H9 (cell line): ENCODE measurements at regions not wholly inside any gene's neighbourhood (a gene's known extent, or its start where the extent isn't known, plus 50 kb on each side); places are given as distances from the start of the nearest gene placed in this dataset.
A peak's percentile ranks its signal among the peaks of the same experiment; 100 is the strongest.

Experiments used
- DNase-seq: peaks from one replicate; pipeline ENCODE4 v3.0.0-alpha.2; 2017
- H2AFZ ChIP-seq: one replicate; pipeline ENCODE4 v1.6.1; 2013; ENCODE audit warnings: mild to moderate bottlenecking, low read length, control low read depth, moderate library complexity
- H2AK5ac ChIP-seq: 2 replicates; pipeline ENCODE4 v1.6.1; 2013; ENCODE audit warnings: low read length, control low read depth, mixed read lengths; ENCODE audit not compliant: insufficient read length
- H2BK120ac ChIP-seq: one replicate; pipeline ENCODE4 v1.6.1; 2013; ENCODE audit warnings: low read depth, mild to moderate bottlenecking, low read length, control low read depth, inconsistent platforms; ENCODE audit not compliant: poor library complexity, severe bottlenecking
- H2BK12ac ChIP-seq: 2 replicates; pipeline ENCODE4 v1.6.1; 2013; ENCODE audit warnings: low read length, control low read depth, mixed read lengths, low read depth; ENCODE audit not compliant: insufficient read length
- H2BK15ac ChIP-seq: 2 replicates; pipeline ENCODE4 v1.6.1; 2013; ENCODE audit warnings: low read depth, low read length, control low read depth
- H2BK20ac ChIP-seq: one replicate; pipeline ENCODE4 v1.6.1; 2013; ENCODE audit warnings: low read depth, mild to moderate bottlenecking, low read length, control low read depth, inconsistent platforms; ENCODE audit not compliant: poor library complexity, severe bottlenecking
- H2BK5ac ChIP-seq: 2 replicates; pipeline ENCODE4 v1.6.1; 2013; ENCODE audit warnings: low read length, control low read depth, mixed read lengths; ENCODE audit not compliant: insufficient read length
- H3K14ac ChIP-seq: 2 replicates; pipeline ENCODE4 v1.6.1; 2013; ENCODE audit warnings: low read length, control low read depth; ENCODE audit not compliant: insufficient read depth
- H3K18ac ChIP-seq: 2 replicates; pipeline ENCODE4 v1.6.1; 2013; ENCODE audit warnings: low read depth, mild to moderate bottlenecking, mixed read lengths, low read length, control low read depth; ENCODE audit not compliant: insufficient read length
- H3K23ac ChIP-seq: 2 replicates; pipeline ENCODE4 v1.6.1; 2013; ENCODE audit warnings: low read length, control low read depth, mixed read lengths, low read depth; ENCODE audit not compliant: insufficient read length
- H3K23me2 ChIP-seq: 2 replicates; pipeline ENCODE4 v1.6.1; 2013; ENCODE audit warnings: low read depth, mild to moderate bottlenecking, mixed read lengths, low read length, control low read depth; ENCODE audit not compliant: insufficient read length, poor library complexity, severe bottlenecking
- H3K27ac ChIP-seq: 2 replicates; pipeline ENCODE4 v1.5.1; 2013; ENCODE audit warnings: low read length, control low read depth, mixed read lengths, low read depth; ENCODE audit not compliant: insufficient read length
- H3K27me3 ChIP-seq: 2 replicates; pipeline ENCODE4 v1.6.1; 2013; ENCODE audit warnings: low read length, control low read depth, inconsistent platforms; ENCODE audit not compliant: insufficient read depth
- H3K4ac ChIP-seq: 2 replicates; pipeline ENCODE4 v1.6.1; 2013; ENCODE audit warnings: low read depth, mild to moderate bottlenecking, control low read depth, inconsistent platforms, low read length, moderate library complexity
- H3K4me1 ChIP-seq: 2 replicates; pipeline ENCODE4 v1.6.1; 2013; ENCODE audit warnings: low read length, control low read depth, inconsistent platforms; ENCODE audit not compliant: insufficient read depth
- H3K4me2 ChIP-seq: 2 replicates; pipeline ENCODE4 v1.6.1; 2013; ENCODE audit warnings: low read length, control low read depth, mixed read lengths; ENCODE audit not compliant: insufficient read length, insufficient read depth
- H3K56ac ChIP-seq: 2 replicates; pipeline ENCODE4 v1.6.1; 2013; ENCODE audit warnings: low read depth, mild to moderate bottlenecking, mixed read lengths, low read length, control low read depth; ENCODE audit not compliant: insufficient read length
- H3K79me1 ChIP-seq: 2 replicates; pipeline ENCODE4 v1.6.1; 2013; ENCODE audit warnings: low read depth, mild to moderate bottlenecking, moderate library complexity, low read length, control low read depth, inconsistent platforms; ENCODE audit not compliant: insufficient read depth, poor library complexity, severe bottlenecking
- H3K79me2 ChIP-seq: 2 replicates; pipeline ENCODE4 v1.6.1; 2013; ENCODE audit warnings: low read length, control low read depth, inconsistent platforms; ENCODE audit not compliant: insufficient read depth
- H3K9ac ChIP-seq: 2 replicates; pipeline ENCODE4 v1.6.1; 2013; ENCODE audit warnings: low read length, control low read depth, mixed read lengths; ENCODE audit not compliant: insufficient read length; ENCODE audit errors: extremely low read depth
- H3K9me3 ChIP-seq: one replicate; pipeline ENCODE4 v1.6.1; 2013; ENCODE audit warnings: low read depth, low read length, inconsistent platforms; ENCODE audit not compliant: control insufficient read depth
- H3T11ph ChIP-seq: one replicate; pipeline ENCODE4 v1.6.1; 2013; ENCODE audit warnings: mild to moderate bottlenecking, low read length, control low read depth, inconsistent platforms
- H4K20me1 ChIP-seq: one replicate; pipeline ENCODE4 v1.6.1; 2013; ENCODE audit not compliant: control insufficient read depth, insufficient read length, insufficient read depth
- H4K5ac ChIP-seq: 2 replicates; pipeline ENCODE4 v1.6.1; 2013; ENCODE audit warnings: low read depth, mild to moderate bottlenecking, mixed read lengths, low read length, control low read depth; ENCODE audit not compliant: insufficient read length
- H4K8ac ChIP-seq: replicated peaks from 2 replicates; pipeline ENCODE4 v1.6.1; 2013; ENCODE audit warnings: low read length, control low read depth, mixed read lengths, low read depth; ENCODE audit not compliant: insufficient read length
- H4K91ac ChIP-seq: 2 replicates; pipeline ENCODE4 v1.6.1; 2013; ENCODE audit warnings: low read depth, mild to moderate bottlenecking, moderate library complexity, mixed read lengths, low read length, control low read depth; ENCODE audit not compliant: insufficient read length
- H3K27ac Mint-ChIP-seq, 3 experiments: 2 replicates in 2 of 3; 3 replicates in 1 of 3; pipeline ENCODE4 v1.8.0; 2020 to 2021; ENCODE audit warnings: mixed read lengths in 3 of 3, mild to moderate bottlenecking in 1 of 3, moderate library complexity in 1 of 3
- H3K27me3 Mint-ChIP-seq: 2 replicates; pipeline ENCODE4 v1.8.0; 2021; ENCODE audit warnings: low read depth, mild to moderate bottlenecking, moderate library complexity, mixed read lengths
- H3K36me3 Mint-ChIP-seq, 3 experiments: 2 replicates in 2 of 3; 3 replicates in 1 of 3; pipeline ENCODE4 v1.8.0; 2020 to 2021; ENCODE audit warnings: low read depth in 3 of 3, mixed read lengths in 3 of 3; ENCODE audit not compliant: insufficient read depth in 1 of 3
- H3K4me1 Mint-ChIP-seq, 2 experiments: 2 replicates each; pipeline ENCODE4 v1.8.0; 2020; ENCODE audit warnings: mixed read lengths in 2 of 2
- H3K4me3 Mint-ChIP-seq, 2 experiments: 2 replicates in 1 of 2; 3 replicates in 1 of 2; pipeline ENCODE4 v1.8.0; 2020 to 2021; ENCODE audit warnings: mild to moderate bottlenecking in 2 of 2, mixed read lengths in 2 of 2, moderate library complexity in 1 of 2
- H3K9me3 Mint-ChIP-seq, 2 experiments: 2 replicates in 1 of 2; 3 replicates in 1 of 2; pipeline ENCODE4 v1.8.0; 2020; ENCODE audit warnings: mild to moderate bottlenecking in 2 of 2, mixed read lengths in 2 of 2, moderate library complexity in 1 of 2
- CTCF ChIP-seq: fragments of 200-600 bp; sonication (generic); conservative IDR thresholded peaks from 3 replicates; pipeline ENCODE4 v1.8.0; 2021; ENCODE audit warnings: antibody characterized with exemption, mild to moderate bottlenecking
- WGBS: extraction: QIAGEN DNeasy Blood & Tissue Kit; methylation state at CpG from one replicate; pipeline ENCODE4 v1.1.7; 2013; ENCODE audit warnings: missing lambda C conversion rate, low lambda C conversion rate, mixed read lengths; ENCODE audit not compliant: insufficient read length; ENCODE audit errors: extremely low coverage; 5-methylcytosine and 5-hydroxymethylcytosine counted together

- H2BK5ac ChIP-seq, result no peak overlapping the region
- H3K4me3 Mint-ChIP-seq, result peak overlapping the region in 1 of 2 experiments; percentile 3; a peak in 1 of 5 replicates
- no peak overlapping the region for H3K9ac ChIP-seq
- H2AK5ac ChIP-seq, result no peak overlapping the region
- H3K27me3 ChIP-seq, result no peaks in the 10 kb centered on the region
- H3K4me1 Mint-ChIP-seq, result peaks cover 45 to 49% of the 10 kb centered on the region in 2 experiments
- no peak overlapping the region for H3K56ac ChIP-seq
- no peak overlapping the region for H2AFZ ChIP-seq
- no peak overlapping the region for H2BK120ac ChIP-seq
- H2BK15ac ChIP-seq, result no peak overlapping the region
- peaks cover 6 to 13% (median 8%) of the 10 kb centered on the region in 3 experiments for H3K36me3 Mint-ChIP-seq
- no peaks in the 10 kb centered on the region for H4K20me1 ChIP-seq
- no peak overlapping the region for H4K91ac ChIP-seq
- H2BK20ac ChIP-seq, result no peak overlapping the region
- no peaks in the 10 kb centered on the region for H3K79me1 ChIP-seq
- no CpG with 5 or more reads among the region's 1 CpG for WGBS
- H3K9me3 Mint-ChIP-seq, result peaks cover 8 to 9% of the 10 kb centered on the region in 2 experiments
- H3K27me3 Mint-ChIP-seq, result peaks cover 1% of the 10 kb centered on the region; the same call in 1 of the 2 replicates
- H3K27ac Mint-ChIP-seq, result peak overlapping the region; percentile 10 to 99 (median 98); a peak in 6 of 7 replicates
- TF ChIP-seq CTCF, result no peak
- H3K27ac ChIP-seq, result no peak overlapping the region
- no peaks in the 10 kb centered on the region for H3K23me2 ChIP-seq
- H4K5ac ChIP-seq, result no peak overlapping the region
- no peaks in the 10 kb centered on the region for H3K79me2 ChIP-seq
- peaks cover 5% of the 10 kb centered on the region for H3K9me3 ChIP-seq
- no peak overlapping the region for H3K4me2 ChIP-seq
- no peak overlapping the region for H4K8ac ChIP-seq
- DNase-seq, result no peak
- H3K4me1 ChIP-seq, result peaks cover 16% of the 10 kb centered on the region; the same call in 1 of the 2 replicates
- H3K23ac ChIP-seq, result no peak overlapping the region
- no peak overlapping the region for H3K4ac ChIP-seq
- no peak overlapping the region for H3K14ac ChIP-seq
- H3K18ac ChIP-seq, result no peak overlapping the region
- no peak overlapping the region for H3T11ph ChIP-seq
- no peak overlapping the region for H2BK12ac ChIP-seq
Observed at GRCh38 chr1:95409276-95409675, 175.3 kb downstream of the RWDD3 start.
